Pons (tissue), 1 donor: ENCODE measurements at regions not wholly inside any gene's neighbourhood (a gene's known extent, or its start where the extent isn't known, plus 50 kb on each side); places are given as distances from the start of the nearest gene placed in this dataset.

Experiments used
- DNase-seq: peaks from one replicate; pipeline ENCODE4 v3.0.0-alpha.2; 2016; ENCODE audit warnings: low spot score

- no peak for DNase-seq
Measured at GRCh38 chr15:46315434-46315833, 680.6 kb downstream of the SQOR start.

DNA sequence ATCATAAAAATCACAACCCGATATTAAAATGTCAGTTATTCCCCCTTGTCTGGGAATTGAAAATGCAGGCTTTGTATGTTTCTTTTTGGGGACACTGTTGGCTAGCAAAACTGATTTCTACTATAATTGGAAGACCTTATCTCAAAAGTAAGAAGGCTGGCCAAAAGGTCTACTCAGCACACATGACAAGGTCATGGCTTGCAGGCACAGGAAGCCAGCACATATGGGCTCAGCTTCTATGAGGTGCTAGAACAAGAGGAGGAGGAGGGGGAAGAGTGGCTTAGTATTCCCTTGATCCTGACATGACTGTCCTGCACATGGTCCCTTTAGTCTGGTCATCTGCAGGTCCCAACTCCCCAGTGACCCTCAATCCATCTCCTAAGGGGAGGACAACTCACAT is 681.2 kb downstream of the SQOR start:
- DNase-seq, result no peak

GRCh38 chr15:46317029-46317428 is 682.2 kb downstream of the SQOR start:
- DNase-seq, result no peak

DNA sequence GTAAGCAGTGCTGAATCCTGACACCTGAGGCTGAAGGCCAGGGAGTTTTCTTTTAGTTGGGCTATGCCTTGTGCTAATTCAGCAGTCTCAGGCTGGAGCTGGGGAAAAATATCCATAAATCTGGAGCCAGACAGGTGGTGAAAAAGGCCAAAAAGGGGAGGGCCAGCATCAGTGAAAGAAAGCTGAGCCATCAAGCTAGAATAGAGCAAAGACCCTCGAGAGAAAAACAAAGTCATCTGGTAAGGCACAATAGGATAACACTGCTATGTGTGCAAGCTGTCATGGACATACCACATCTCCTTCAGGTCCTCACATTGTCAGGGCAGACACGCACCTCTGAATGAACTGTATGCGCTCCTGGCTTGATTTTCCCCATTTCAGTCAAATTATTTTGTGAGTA is 687.9 kb downstream of the SQOR start:
- no peak for DNase-seq

GRCh38 chr15:46326173-46326572 is 691.3 kb downstream of the SQOR start:
- DNase-seq, result no peak

DNA sequence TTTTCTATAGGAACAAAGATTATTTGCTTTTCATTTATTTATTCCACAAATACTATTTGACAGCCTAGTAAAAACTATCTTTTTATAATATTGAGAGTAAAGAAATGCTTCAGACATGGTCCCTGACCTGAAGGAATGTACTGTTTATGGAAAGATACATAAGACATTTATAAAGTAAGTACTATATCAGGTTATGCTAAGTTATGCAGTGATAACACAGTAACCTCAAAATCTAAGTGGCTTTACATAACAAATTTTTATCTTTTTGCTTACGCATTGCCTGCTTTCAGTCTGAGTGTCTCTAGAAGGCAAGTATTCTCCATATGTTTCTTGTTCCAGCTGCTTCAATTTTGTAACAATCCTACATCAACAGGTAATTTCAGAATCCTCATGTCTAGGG is 694.0 kb downstream of the SQOR start:
- no peak for DNase-seq

DNA sequence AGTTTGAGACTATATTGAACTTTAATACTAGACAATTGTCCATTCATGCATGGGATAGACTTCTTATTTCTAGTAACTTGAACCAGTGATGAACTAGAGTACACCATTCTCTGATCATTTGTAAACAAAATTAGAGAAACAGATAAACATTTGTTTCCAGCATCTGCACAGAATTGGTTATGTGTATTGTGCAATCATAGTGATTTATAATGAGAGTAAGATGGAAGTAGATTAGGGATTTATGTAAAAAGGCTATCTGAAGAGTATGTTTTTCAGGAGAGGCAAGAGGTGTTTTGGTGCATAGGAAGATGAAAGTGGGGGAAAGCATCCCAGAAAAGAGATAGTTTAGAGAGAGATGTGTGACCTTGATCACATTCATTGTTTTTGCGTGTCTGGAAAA is 695.0 kb downstream of the SQOR start:
- DNase-seq, result no peak

GRCh38 chr15:46331546-46331945 is 696.7 kb downstream of the SQOR start:
- DNase-seq, result no peak

DNA sequence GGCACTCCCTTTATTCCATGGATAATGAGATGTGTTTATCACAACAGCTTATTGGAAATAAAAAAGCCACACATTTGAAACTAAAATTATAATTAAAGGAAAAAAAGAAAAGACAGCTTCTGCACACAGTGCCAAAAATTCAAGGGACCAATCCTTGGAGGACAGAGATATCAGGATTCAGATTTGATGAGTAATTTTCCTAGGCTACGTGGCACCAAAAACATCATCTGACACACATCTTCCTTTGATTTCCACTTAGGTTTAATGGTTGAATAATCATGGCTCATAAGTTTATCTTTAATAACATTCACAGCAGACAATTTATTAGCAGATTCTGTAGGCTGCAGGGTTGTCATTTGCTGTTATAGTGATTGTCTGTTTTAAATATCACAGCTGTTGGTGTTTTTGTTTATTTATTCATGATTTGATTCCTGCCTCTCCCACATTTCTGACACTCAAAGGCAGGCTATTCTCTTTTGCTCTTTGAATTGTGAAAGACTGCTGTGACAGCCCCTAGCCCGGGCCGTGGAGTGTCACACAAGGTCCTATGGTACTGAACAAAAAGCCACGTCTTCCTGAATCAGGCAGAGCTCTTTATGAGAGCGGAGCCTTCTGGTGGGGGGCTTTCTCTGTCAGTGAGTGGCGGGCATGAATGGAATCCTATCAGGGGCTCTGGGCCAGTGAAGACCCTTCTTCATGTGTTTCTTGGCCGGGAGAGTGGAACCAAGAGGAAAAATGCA is 708.5 kb downstream of the SQOR start:
- peak; percentile 32 for DNase-seq

- DNase-seq, result peak; percentile 2
Measured at GRCh38 chr15:46344115-46344724, 709.4 kb downstream of the SQOR start.

DNA sequence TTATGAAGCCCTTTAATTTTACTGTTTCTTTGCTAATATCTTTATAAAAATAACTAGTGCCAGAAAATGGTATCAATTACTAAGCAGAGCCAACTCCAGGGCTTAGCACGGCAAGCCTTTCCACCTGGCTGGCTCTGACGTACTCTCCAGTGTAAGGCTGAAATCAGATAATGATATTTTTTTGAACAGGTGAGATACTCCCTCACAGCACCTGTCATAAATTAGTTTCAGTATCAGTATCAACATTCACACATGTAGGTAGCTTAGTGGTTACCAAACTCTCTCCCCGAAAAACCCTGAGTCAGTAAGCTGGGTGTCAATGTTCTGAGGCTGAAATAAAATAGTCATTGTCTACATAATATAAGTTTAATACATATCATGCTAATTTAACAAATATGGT is 710.1 kb downstream of the SQOR start:
- no peak for DNase-seq

- DNase-seq, result no peak
Measured at GRCh38 chr15:46354443-46354842, 719.6 kb downstream of the SQOR start.

DNA sequence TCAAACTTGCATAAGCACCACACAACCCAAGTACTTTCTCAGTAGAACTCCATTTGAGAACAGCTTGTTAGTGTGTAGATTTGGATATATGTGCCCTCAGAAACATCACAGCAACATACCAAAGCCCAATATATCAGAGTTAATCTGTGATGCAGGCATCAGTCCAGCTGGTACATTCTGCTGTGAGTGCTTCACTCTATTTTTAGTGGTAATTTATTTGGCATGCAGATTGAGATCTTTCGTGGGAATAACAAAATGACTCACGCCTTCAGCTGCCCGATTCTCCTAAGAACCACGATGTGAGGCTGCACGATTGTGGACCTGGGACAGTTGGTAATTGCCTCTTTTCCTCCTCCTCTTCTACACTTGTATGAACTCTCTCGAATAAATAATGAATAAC is 730.7 kb downstream of the SQOR start:
- peak; percentile 5 for DNase-seq

DNA sequence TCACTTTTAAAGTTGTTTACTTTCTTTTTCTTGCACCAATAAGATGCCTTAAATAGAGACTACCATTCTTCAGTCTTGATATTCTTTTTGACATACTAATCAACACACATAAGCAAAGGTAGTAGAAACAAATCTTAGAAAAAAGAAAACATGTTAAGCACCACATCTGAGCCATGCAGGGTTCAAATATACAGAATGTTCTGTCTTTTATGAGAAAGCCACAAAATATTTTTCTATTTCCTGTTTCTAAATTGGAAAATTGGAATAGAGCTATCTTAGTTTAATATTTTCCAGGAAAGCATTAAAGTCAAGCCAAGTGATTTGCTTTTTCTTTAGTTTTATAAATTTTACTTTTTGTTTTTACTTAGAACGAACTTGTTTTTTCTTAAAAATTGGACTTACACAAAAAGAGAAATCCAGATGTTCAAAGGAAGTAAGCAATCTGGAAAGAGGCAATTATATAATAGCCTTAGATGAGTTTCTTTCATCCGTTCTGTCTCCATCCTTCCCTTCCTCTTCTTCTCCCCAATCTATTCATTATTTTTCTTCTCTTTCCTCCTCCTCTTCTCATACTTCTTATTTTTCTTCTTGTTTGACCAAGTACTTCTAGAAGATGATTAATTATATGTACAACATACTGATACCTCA is 731.7 kb downstream of the SQOR start:
- no peak for DNase-seq

GRCh38 chr15:46383978-46384377 is 749.1 kb downstream of the SQOR start:
- DNase-seq, result no peak

DNA sequence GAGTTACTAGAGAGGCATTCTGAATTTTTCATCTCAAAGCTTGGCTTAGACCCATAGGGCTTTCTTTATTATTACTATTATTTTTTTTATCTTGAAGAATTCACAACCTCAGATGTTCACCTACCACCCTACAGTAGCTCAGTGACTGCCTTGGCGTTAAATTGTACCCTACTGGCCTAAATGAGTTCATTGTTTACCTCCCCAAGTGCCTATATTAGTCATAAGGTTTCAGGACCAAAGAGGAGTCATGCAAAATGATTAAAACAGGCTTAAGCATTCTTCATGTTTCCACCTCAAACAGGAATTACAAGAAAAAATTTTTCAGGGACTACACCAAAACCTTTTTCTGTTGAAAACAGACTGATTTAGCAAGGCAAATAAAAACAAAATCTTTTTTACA is 751.5 kb downstream of the SQOR start:
- DNase-seq, result no peak

DNA sequence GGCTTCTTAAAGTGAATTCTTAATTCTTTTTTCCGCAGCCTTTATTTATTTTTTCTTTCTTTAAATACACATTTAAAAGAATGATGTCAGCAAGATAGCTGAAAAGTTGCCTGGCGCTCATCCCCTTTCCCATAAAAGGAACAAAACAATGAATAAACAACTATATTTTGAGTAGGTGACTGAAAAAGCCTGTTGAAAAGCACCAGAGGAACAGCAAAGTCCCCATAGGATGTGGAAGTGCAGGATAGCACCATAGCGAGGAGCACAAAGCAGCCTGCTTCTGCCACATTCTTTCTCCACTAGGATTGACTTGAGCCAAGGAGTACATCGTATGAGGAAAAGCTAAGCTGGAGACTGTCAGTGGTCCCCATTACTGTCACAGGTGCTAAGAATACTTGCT is 754.9 kb downstream of the SQOR start:
- DNase-seq, result no peak

DNA sequence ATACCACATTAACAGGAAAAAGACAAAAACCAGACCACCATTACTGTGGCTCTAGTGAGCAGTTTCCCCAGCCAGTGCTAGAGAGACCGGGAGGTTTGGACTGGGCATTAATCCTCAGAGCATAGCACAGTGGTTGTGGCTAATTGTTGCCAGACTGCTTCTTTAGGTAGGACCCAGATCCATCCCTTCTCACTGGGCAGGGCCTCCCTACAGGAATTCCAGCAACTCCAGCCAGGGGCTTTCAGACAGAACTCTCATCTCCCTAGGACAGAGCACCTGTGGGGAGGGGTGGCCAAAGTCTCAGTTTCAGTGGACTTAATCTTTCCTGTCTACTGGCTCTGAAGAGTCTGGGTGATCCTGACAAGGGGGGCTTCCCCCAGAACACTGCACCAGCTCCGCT is 759.6 kb downstream of the SQOR start:
- no peak for DNase-seq

DNA sequence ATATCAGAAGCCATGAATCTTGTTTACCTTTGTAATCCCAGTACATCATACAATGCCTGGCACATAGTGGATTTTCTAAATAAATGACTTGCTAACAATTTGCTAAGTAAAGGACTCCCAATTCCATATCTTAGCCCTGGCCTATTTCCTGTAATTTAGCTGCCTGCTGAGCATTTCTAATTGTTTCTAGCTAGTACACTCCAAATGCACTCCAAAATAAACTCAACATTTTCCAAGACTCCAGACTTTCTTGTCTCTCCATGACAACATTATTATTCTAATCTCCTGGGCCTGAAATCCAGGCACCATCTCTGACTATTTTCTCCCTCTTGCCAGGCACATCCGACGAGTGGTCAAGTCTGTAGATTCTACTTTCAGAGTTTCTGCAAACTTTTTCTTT is 773.5 kb downstream of the SQOR start:
- peak; percentile 20 for DNase-seq

DNA sequence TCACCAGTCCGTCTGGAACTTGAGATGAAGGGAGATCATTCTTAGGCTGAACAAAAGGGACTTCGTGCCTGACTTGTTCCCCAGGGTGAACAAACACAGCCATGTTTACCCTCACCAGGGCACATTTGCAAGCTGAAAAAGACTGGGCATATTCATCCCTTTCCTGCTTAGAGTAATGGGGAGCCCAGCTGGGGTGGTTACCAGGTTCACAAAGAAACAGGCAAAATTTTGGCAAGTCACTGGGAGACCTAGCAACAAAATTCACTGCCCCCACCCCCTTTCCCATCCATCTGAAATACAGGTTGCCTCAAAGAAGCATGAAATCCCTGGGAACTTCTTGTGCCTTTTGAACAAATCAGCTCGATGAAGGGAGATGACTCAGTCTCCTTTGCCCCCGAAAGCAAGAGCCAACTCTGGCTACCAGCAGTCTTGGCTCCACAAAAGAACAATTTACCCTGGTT is 775.0 kb downstream of the SQOR start:
- DNase-seq, result peak; percentile 44

DNA sequence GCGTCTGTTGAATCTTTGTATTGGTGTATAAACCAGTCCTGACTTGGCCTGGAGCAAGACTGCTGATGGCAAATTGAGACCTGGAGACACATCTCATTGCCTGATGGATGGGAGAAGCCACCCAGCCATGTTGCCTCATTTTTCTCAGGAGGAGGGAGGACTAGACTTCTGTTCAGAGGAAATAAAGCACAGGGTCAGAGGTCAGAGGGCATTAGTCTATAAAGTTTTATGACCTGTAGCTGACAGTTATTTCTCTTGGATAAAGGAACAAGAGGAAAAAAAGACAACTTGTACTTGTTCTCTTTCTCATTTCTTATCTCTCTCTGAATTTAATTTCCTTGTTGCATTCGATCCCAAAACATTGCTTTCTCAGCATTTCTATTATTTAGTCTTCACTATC is 775.9 kb downstream of the SQOR start:
- DNase-seq, result no peak

DNA sequence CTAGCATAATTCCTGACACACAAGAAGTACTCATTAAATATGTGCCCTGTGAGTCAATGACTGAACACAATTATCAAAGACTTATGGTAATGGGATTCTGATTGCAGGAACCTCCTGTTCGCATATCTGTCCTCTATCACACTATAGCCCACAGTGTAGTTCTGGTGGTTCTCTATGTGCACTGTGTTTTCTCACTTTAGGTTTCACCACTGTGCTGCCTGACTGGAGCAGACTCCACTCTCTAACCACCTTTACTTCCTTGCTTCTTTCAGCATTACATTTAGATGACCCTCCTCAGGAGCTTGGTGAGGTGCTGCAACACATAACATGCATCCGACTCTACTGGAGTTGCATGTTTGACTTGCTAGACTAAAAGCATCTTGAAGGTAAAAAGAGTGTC is 777.1 kb downstream of the SQOR start:
- no peak for DNase-seq

DNA sequence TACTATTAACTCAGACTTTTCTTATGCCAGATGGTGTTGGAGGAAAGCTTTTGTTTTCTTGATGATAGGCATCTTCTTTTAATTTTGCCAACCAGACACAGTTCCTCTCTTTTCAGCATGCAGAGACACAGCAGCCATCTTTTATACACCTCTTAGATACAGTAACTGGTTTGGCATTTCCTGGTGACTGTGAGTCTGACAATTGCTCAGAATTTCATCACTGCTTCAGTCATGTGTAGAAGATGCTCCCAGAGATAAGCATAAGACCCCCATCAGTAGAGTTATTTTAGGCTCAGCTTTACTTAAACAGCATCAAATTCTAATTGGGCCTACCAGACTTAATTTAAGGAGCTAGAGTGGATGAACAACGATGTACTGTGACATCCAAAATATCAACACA is 779.0 kb downstream of the SQOR start:
- no peak for DNase-seq
